GM12872 (cell line): ENCODE measurements at regions not wholly inside any gene's neighbourhood (a gene's known extent, or its start where the extent isn't known, plus 50 kb on each side); places are given as distances from the start of the nearest gene placed in this dataset.

Experiments
- TF ChIP-seq, protein P1 (sequence below): IDR thresholded peaks from 3 replicates; pipeline ENCODE4 v1.5.1; 2011; ENCODE audit warnings: low read depth, mild to moderate bottlenecking, low read length, moderate library complexity; ENCODE audit not compliant: insufficient read depth

DNA sequence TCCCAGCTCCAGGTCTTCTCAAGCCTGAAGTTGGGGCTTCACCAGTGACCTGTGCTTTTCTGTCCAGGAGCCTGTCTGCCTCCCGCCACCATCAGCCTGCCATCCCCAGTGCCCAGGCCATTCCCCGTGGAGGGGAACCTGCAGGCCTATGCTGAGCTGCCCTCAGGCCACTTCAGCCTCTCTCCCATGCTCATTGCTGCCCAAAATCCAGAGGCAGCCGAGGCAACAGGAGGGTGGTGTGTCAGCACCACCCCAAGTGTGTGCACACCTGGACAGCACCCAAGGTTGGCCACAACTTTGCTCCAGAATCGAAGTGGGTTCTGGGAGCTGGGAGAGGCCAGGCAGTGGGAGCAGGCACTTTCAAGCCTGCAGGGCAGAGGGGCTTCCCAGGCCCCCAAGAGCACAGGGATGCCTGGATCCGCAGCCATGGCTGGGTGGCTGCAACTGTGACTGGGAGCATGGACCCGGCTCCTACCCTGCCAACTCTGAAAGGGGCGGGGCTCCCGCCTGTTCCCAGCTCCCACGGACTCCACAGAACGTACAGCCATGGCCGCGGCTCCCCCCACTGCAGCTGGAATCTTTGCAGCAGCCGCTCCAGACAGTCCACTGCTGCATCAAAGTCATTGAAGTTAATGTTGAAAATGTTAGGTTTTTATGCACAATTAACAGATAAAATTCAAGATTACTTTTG, 1747.0 kb downstream of the OLFM4 start:
- TF ChIP-seq, protein P1, sequence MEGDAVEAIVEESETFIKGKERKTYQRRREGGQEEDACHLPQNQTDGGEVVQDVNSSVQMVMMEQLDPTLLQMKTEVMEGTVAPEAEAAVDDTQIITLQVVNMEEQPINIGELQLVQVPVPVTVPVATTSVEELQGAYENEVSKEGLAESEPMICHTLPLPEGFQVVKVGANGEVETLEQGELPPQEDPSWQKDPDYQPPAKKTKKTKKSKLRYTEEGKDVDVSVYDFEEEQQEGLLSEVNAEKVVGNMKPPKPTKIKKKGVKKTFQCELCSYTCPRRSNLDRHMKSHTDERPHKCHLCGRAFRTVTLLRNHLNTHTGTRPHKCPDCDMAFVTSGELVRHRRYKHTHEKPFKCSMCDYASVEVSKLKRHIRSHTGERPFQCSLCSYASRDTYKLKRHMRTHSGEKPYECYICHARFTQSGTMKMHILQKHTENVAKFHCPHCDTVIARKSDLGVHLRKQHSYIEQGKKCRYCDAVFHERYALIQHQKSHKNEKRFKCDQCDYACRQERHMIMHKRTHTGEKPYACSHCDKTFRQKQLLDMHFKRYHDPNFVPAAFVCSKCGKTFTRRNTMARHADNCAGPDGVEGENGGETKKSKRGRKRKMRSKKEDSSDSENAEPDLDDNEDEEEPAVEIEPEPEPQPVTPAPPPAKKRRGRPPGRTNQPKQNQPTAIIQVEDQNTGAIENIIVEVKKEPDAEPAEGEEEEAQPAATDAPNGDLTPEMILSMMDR = no peak

DNA sequence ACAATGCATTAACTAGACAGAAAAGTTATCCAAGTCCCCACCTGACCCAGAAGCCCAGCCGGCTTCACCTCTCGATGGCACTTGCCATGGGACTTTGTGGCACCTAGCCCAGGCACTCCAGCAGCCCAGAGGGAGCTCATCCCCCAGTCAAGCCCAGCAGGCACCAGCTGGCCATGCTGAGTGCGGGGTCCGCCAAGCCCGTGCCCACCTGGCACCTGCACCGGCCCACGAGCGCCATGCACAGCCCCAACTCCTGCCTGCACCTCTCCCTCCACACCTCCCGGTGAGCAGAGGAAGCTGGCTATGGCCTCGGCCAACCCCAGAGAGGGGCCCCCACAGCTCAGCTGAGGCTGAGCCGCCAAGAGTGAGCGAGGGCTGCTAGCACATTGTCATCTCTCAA, 1759.1 kb downstream of the OLFM4 start:
- TF ChIP-seq, protein P1 = no peak

DNA sequence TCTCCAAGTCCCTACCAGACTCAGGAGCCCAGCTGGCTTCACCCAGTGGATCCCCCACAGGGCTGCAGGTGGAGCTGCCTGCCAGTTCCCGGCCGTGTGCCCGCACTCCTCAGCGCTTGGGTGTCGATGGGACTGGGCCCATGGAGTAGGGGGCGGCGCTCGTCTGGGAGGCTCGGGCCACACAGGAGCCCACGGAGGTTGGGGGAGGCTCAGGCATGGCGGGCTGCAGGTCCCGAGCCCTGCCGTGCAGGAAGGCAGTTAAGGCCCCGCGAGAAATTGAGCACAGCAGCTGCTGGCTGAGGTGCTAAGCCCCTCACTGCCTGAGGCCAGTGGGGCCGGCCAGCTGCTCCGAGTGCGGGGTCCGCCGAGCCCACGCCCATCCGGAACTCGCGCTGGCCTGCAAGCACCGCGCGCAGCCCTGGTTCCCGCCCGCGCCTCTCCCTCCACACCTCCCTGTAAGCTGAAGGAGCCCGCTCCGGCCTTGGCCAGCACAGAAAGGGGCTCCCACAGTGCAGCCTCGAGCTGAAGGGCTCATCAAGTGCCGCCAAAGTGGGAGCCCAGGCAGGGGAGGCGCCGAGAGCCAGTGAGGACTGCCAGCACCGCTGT, 1771.1 kb downstream of the OLFM4 start:
- TF ChIP-seq, protein P1 = no peak

DNA sequence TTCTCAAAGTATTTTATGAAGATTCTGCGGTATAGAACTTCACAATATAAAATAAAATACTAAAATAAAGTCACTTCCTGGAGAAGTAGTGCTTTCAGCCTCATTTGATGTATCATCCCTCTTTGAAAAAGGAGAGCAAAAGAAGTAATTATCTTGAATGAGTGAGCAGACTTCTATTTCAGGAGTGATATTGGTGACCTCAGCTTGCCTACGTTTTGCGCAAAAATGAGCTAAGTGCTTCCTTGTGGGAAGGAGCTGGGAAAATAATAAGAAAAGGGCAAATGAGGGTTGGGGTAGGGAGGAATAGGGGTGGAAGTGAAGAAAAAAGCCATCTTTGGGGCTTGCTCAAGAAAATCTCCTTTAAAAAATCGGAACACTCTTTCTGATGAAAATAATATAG, 1773.6 kb downstream of the OLFM4 start:
- TF ChIP-seq, protein P1 = no peak

DNA sequence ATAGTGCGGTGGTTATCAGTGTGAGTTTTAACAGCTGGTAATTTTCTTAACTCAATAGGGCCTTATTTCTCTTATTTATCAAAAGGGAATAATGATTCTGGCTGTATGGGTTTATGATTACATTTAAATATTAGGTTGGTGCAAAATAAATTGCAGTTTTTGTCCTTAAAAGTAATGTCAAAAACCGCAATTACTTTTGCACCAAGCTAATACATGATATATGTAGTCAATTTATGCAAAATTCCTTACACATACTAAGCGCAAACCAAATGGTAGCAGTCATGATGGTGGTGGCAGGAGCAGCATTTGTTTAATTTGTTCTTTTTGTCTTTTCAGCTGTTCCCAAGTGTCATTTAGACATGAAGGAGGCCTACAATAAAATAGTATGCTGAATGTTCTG, 1777.1 kb downstream of the OLFM4 start:
- TF ChIP-seq, protein P1 = no peak

DNA sequence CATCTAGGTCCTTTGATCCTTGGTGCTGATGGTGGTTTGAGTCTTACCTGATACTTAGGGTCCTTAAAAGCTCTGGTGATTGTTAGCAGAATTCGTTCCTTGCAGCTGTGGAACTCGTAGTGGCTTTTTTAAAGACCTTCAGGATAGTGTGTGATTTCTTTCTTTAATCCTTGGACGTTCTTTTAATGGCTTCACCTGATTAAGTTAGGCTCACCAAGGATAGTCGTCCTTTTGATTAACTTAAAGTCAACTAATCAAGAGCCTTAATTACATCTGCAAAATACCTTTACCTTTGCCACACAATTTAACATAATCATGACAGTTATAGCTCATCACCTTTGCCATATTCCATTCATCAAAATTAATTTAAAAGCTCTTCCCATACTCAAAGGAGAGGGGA, 1807.7 kb downstream of the OLFM4 start:
- TF ChIP-seq, protein P1 = no peak

DNA sequence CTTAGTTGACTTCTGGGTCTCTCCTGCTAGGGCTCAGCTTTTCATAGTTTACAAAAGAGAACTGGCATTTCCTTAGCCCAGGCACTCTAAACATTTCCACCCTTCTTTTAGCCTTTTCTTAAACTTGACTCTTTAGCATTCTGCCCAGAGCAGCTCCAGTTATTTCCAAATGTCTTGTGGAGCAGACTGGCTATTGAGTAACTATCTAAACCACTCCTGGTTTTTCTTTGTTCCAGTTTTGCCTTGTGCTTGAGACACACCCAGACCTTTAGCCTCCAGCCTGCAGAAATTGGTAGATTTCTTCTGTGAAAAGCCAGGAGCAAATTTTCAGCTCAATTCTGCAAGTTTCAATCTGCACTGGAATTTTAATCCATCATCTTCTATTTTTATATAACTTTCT, 1813.1 kb downstream of the OLFM4 start:
- TF ChIP-seq, protein P1 = no peak
